Upper lobe of left lung (tissue), 4 donors: ENCODE measurements at regions not wholly inside any gene's neighbourhood (a gene's known extent, or its start where the extent isn't known, plus 50 kb on each side); places are given as distances from the start of the nearest gene placed in this dataset.

ENCODE experiments used
- EP300 ChIP-seq, 4 donors: sonication (generic); formaldehyde crosslinking; IDR thresholded peaks; one replicate each; pipeline ENCODE4 v1.5.1; 2017; ENCODE audit warnings: antibody characterized with exemption in 4 of 4, control low read depth in 2 of 4
- POLR2A ChIP-seq, 4 donors: fragments of 450-650 bp; IDR thresholded peaks; one replicate each; pipeline ENCODE4 v1.5.1; 2016 to 2017; ENCODE audit warnings: antibody characterized with exemption in 4 of 4, mild to moderate bottlenecking in 2 of 4
- POLR2AphosphoS5 ChIP-seq, 2 donors: sonication (generic); formaldehyde crosslinking; IDR thresholded peaks; one replicate each; pipeline ENCODE4 v1.5.1; 2017; ENCODE audit warnings: antibody characterized with exemption in 2 of 2
- TF ChIP-seq, protein P1 (sequence below), 6 experiments: fragments of 450-650 bp in 4 of 6; fragments of 200-600 bp in 2 of 6; sonication (generic) in 2 of 6; IDR thresholded peaks; one replicate each; pipeline ENCODE4 v1.5.1; 2016 to 2019; ENCODE audit warnings: antibody characterized with exemption in 6 of 6

DNA sequence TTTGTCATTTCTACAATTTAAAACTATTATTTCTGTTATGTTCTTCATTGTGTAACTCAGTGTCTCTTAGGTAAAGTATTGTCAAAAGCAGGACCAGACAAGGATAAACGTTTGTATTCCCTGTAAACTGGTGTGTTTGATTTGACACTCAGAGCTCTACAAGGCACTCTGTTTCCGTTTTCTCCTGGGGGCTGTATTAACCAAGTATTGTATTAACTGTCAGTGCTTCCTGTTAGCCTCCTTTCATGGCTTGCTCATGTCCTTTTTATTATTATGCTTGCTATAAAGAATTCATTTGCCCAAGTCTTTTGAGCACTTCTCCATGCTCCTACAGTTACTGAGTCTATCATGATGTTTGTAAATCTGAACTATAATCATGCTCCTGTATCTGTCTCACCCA lies 323.7 kb downstream of the LPIN1 start:
- TF ChIP-seq POLR2A (IDR thresholded peaks at IDR 0.05) (no peak), EP300 (IDR thresholded peaks at IDR 0.05) (no peak), POLR2AphosphoS5 (IDR thresholded peaks at IDR 0.05) (no peak)
- TF ChIP-seq, protein P1, sequence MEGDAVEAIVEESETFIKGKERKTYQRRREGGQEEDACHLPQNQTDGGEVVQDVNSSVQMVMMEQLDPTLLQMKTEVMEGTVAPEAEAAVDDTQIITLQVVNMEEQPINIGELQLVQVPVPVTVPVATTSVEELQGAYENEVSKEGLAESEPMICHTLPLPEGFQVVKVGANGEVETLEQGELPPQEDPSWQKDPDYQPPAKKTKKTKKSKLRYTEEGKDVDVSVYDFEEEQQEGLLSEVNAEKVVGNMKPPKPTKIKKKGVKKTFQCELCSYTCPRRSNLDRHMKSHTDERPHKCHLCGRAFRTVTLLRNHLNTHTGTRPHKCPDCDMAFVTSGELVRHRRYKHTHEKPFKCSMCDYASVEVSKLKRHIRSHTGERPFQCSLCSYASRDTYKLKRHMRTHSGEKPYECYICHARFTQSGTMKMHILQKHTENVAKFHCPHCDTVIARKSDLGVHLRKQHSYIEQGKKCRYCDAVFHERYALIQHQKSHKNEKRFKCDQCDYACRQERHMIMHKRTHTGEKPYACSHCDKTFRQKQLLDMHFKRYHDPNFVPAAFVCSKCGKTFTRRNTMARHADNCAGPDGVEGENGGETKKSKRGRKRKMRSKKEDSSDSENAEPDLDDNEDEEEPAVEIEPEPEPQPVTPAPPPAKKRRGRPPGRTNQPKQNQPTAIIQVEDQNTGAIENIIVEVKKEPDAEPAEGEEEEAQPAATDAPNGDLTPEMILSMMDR (IDR thresholded peaks at IDR 0.05): no peak
